GM20000 (cell line): ENCODE measurements at regions not wholly inside any gene's neighbourhood (a gene's known extent, or its start where the extent isn't known, plus 50 kb on each side); places are given as distances from the start of the nearest gene placed in this dataset.

Experiments used
- DNase-seq: peaks from one replicate; pipeline ENCODE4 v3.0.0; 2012; ENCODE audit warnings: low spot score
- CTCF ChIP-seq: IDR thresholded peaks from 2 replicates; pipeline ENCODE4 v1.5.1; 2012; ENCODE audit warnings: mild to moderate bottlenecking, control low read depth; ENCODE audit errors: extremely low read depth, missing control alignments

DNA sequence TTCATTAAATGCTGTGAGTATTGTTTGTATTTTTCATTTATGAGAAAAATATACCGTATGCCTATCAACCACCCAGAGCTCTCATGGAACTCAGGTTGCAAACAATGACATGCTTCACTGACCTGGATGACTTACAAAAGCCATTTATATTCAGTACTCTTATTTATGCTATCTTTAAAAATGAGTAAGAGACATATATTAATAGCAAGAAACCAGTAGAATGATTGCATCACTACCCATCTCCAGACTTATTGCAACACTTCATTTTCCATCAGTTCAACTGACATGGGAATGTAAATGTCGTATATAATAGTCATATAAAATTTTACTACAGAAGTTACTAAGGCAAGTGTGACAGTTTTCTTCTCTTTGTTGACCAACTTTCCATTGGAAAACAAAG is 69.1 kb downstream of the OTP start:
- no peak for TF ChIP-seq CTCF
- no peak for DNase-seq

- no peak for DNase-seq
- TF ChIP-seq CTCF: no peak
Observed at GRCh38 chr5:77568555-77568954, 70.0 kb downstream of the OTP start.

DNA sequence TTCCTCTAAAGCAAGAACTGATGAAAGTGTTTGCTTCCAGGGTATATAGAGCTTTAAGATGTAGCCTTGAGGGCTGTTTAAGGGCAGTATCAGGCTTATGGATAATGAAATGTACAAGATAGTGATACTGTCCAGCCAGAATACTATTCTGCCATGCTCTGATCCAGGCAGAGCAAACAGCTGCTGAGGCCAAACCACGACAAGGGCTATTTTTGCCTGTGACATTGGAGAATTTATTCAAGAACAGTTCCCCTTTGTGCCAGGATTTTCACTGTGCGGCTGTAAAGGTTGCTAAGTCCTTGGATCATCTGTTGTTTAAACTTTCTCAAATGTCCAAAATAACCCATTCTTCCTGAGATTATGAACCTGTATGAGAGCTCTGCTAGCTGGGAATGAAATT is 70.4 kb downstream of the OTP start:
- TF ChIP-seq CTCF: no peak
- DNase-seq: no peak

DNA sequence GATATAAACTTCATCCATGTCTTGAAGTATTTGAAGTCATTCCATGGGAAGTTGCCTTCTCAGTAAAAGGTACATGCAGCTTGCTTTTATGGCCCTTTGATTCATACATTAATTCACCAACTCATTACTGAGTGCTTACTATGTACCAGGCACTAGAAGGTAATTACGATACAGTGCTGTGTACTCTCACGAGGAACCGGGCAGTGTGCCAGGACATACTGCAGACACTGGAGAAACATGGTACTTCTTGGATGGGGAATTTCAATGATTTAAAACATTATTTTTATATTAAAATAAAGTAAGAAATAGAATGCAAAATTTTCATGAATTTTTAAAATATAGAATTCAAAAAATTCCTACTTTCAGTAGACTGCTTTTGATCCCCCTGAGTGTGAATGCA is 71.4 kb upstream of the WDR41 start:
- no peak for TF ChIP-seq CTCF
- DNase-seq: no peak

- DNase-seq: no peak
- no peak for TF ChIP-seq CTCF
Observed at GRCh38 chr5:77561965-77562364, 69.8 kb upstream of the WDR41 start.

DNA sequence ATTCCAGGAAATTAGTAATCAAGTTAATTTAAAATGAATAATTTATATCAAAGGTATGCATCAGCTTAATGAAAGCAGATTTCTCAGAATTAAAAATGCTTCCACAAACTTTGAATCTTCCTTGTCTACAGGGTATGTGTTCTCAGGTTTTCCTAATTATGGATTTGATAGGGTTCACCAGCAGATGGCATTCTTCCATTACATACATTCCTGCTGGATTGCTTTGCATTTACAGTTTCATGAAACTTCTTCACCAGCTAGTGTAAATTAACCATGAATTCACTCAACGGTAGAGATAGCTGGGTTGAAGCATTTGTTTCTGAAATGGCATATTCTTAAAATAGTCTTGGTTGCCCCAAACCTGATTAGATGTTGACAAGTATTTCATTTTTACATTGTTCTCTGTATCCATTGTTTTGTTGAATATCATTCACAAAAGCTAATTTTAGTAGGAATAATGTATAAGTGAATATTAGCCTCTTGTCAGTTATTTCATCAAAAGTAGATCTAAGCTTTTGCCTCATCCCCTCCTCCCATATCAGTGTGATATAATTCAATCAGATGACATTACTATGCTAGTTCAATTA is 68.7 kb upstream of the WDR41 start:
- TF ChIP-seq CTCF: peak; percentile 2
- peak; percentile 25 for DNase-seq

DNA sequence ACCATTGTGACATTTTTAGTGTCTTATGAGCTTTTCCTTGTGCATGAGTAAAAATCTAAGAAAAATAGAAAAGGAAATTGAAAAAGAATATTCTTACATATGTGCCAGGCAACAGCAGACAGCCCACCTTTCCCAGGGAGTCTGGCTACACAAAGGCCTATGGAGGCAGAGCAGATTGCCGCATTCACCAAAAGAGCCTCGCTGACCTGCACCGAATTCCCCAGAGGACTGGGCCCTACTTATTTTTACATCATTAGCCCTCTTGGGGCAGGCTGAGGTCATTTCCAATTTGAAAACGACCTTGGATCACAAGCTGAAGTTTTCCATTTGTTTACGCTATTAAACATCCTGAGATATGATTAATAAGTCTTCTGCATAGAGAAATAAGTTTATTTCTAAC is 66.2 kb upstream of the WDR41 start:
- no peak for DNase-seq
- no peak for TF ChIP-seq CTCF
